ENCODE measurements at regions not wholly inside any gene's neighbourhood (a gene's known extent, or its start where the extent isn't known, plus 50 kb on each side); places are given as distances from the start of the nearest gene placed in this dataset.
"Not testable (repeated sequence)": the region's sequence is repeated elsewhere in the genome, so short reads cannot be mapped to it uniquely, and the experiment has no call there.

DNA sequence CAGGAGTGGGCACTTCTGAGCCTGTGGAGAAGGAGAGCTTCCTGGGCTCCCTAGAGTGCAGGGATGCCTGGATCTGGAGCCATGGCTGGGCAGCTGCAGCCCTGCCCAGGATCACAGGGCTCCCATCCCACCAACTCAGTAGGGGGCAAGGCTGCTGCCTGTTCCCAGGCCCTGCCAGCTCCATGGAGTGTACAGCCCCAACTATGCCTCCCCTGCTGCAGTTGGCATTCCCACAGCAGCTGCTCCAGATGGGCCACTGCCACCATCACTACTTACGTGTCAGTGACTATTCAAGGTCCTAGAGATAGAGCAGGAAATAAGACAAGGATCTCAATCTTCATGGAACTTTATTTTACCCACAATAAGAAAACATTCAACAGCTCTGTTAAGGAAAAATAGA is 107.1 kb upstream of the TNPO1 start:
- DNase-seq (ENCODE audit: extremely low spot score) = no peak
- TF ChIP-seq SP1 (IDR thresholded peaks at IDR 0.05) = no peak
- CTCF ChIA-PET = no interaction called here
- POLR2A ChIA-PET = no interaction called here

DNA sequence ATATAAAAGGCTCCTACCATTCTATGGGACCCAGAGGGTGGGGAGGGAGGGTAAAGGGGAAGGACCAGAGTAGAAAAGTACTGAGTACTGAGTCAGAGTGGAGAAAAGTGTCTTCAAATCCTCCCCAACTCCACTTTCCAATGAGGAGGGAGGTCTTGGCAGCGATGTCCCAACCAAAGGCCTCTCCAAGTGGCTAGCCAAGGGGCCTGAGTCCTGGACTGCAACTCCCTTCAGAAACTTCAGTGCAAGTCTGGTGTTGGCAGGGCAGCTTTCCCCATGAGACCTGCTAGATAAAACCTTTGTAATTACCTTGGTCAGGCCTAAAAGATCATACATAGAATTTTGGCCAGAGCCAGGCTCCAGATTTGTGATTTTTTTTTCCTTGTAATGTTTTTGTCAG is 111.3 kb upstream of the TNPO1 start:
- no peak for TF ChIP-seq FOXM1 (IDR thresholded peaks at IDR 0.05; ENCODE audit: borderline replicate concordance)
- no peak for TF ChIP-seq SUZ12 (IDR thresholded peaks at IDR 0.05)
- no peak for TF ChIP-seq BHLHE40 (IDR thresholded peaks at IDR 0.05; ENCODE audit: borderline replicate concordance)
- TF ChIP-seq ARNT (IDR thresholded peaks at IDR 0.05) = no peak
- TF ChIP-seq, protein P1, sequence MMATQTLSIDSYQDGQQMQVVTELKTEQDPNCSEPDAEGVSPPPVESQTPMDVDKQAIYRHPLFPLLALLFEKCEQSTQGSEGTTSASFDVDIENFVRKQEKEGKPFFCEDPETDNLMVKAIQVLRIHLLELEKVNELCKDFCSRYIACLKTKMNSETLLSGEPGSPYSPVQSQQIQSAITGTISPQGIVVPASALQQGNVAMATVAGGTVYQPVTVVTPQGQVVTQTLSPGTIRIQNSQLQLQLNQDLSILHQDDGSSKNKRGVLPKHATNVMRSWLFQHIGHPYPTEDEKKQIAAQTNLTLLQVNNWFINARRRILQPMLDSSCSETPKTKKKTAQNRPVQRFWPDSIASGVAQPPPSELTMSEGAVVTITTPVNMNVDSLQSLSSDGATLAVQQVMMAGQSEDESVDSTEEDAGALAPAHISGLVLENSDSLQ (IDR thresholded peaks at IDR 0.05) = no peak
- no peak for TF ChIP-seq L3MBTL2 (conservative IDR thresholded peaks at IDR 0.05)
- TF ChIP-seq SP1 (IDR thresholded peaks at IDR 0.05) = no peak
- no peak for TF ChIP-seq ELF4 (IDR thresholded peaks at IDR 0.05)
- no peak for TF ChIP-seq NFRKB (IDR thresholded peaks at IDR 0.05)
- TF ChIP-seq ZNF384 (IDR thresholded peaks at IDR 0.05) = no peak
- ChIA-PET POLR2A (no interaction called here), CTCF (no interaction called here)
- DNase-seq (ENCODE audit: extremely low spot score) = no peak

DNA sequence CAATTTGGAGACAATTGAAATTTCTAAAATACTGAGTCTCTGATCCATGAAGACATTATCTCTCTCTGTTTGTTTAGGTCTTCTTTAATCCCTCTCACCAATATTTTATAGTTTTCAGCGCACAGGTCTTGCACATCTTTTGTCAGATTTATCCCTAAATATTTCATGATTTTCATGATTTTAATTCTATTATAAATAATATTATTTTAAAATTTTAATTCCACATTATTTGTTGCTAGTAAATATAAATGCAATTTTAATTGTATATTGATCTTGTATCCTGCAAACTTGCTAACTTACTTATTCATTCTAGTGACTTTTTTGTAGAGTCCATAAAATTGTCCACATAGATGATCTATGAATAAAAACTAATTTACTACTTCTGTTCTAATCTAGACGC is 112.6 kb upstream of the TNPO1 start:
- CTCF ChIA-PET = no interaction called here
- no peak for TF ChIP-seq LEF1 (IDR thresholded peaks at IDR 0.05; ENCODE audit: borderline replicate concordance)
- TF ChIP-seq CTBP1 (IDR thresholded peaks at IDR 0.05; ENCODE audit: borderline replicate concordance) = no peak
- no peak for TF ChIP-seq L3MBTL2 (conservative IDR thresholded peaks at IDR 0.05)
- no peak for TF ChIP-seq ELF4 (IDR thresholded peaks at IDR 0.05)
- POLR2A ChIA-PET = no interaction called here

DNA sequence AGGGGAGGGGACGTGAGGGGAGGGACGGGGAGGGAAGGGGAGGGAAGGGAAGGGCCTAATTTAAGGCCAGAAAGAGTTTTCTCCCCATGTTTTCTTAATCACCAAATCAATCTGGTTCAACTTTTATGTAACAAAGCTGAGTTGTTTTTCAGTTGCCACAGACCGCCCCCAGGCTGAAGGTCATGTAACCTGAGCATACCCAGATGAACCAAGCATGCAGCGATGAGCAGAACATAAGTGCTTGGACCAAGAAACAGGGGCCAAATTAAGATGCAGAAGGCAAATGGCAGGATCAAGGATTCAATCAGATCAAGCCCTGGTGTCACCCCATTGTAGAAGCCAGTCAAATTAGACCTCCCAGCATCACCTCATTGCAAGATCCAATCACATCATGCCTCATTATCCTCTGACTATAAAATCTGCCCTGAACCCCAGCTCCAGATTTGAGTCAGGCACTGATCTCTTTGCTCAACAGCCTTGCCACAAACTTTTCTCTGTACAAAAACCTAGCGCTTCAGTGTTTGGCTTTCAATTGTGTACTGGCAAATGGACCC is 113.5 kb upstream of the TNPO1 start:
- ChIA-PET POLR2A (no interaction called here), CTCF (no interaction called here)
- DNase-seq (ENCODE audit: extremely low spot score) = no peak
- TF ChIP-seq SP1 (IDR thresholded peaks at IDR 0.05) (no peak), FOXK2 (IDR thresholded peaks at IDR 0.05) (no peak), HDGF (IDR thresholded peaks at IDR 0.05; ENCODE audit: borderline replicate concordance) (no peak), TARDBP (IDR thresholded peaks at IDR 0.05) (no peak), BHLHE40 (IDR thresholded peaks at IDR 0.05; ENCODE audit: borderline replicate concordance) (no peak), FOXA1 (IDR thresholded peaks at IDR 0.05) (no peak), SUZ12 (IDR thresholded peaks at IDR 0.05) (no peak), ZNF384 (IDR thresholded peaks at IDR 0.05) (no peak), NFRKB (IDR thresholded peaks at IDR 0.05) (no peak), ELF4 (IDR thresholded peaks at IDR 0.05) (no peak), ARNT (IDR thresholded peaks at IDR 0.05) (no peak), FOXM1 (IDR thresholded peaks at IDR 0.05; ENCODE audit: borderline replicate concordance) (no peak), L3MBTL2 (conservative IDR thresholded peaks at IDR 0.05) (no peak), CTBP1 (IDR thresholded peaks at IDR 0.05; ENCODE audit: borderline replicate concordance) (no peak), LEF1 (IDR thresholded peaks at IDR 0.05; ENCODE audit: borderline replicate concordance) (no peak)
- TF ChIP-seq, protein P1 (IDR thresholded peaks at IDR 0.05) = no peak

More for the DNA sequence above, 112.6 kb upstream of the TNPO1 start:
- DNase-seq (ENCODE audit: extremely low spot score) = no peak

DNA sequence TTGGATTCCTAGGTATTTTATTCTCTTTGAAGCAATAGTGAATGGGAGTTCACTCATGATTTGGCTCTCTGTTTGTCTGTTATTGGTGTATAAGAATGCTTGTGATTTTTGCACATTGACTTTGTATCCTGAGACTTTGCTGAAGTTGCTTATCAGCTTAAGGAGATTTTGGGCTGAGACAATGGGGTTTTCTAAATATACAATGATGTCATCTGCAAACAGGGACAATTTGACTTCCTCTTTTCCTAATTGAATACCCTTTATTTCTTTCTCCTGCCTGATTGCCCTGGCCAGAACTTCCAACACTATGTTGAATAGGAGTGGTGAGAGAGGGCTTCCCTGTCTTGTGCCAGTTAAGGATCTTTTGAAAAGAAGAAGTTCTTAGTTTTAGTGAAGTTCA is 114.4 kb upstream of the TNPO1 start:
- POLR2A ChIA-PET; DNase-seq (ENCODE audit: extremely low spot score): not testable (repeated sequence)
- CTCF ChIA-PET = interaction anchor here (0.6 kb wide), 1 partner anchor 500 kb away, joined by 3 read pairs; no protein-coding TSS in a partner anchor

GRCh38 chr5:72698481-72698880 is 118.0 kb upstream of the TNPO1 start:
- CTCF ChIA-PET = no interaction called here
- TF ChIP-seq LEF1 (IDR thresholded peaks at IDR 0.05; ENCODE audit: borderline replicate concordance) (no peak), L3MBTL2 (conservative IDR thresholded peaks at IDR 0.05) (no peak), SUZ12 (IDR thresholded peaks at IDR 0.05) (no peak), BHLHE40 (IDR thresholded peaks at IDR 0.05; ENCODE audit: borderline replicate concordance) (no peak), FOXA1 (IDR thresholded peaks at IDR 0.05) (no peak), ZNF384 (IDR thresholded peaks at IDR 0.05) (no peak), ARNT (IDR thresholded peaks at IDR 0.05) (no peak), FOXM1 (IDR thresholded peaks at IDR 0.05; ENCODE audit: borderline replicate concordance) (no peak), CTBP1 (IDR thresholded peaks at IDR 0.05; ENCODE audit: borderline replicate concordance) (no peak)
- no peak for DNase-seq (ENCODE audit: extremely low spot score)
- POLR2A ChIA-PET = no interaction called here

DNA sequence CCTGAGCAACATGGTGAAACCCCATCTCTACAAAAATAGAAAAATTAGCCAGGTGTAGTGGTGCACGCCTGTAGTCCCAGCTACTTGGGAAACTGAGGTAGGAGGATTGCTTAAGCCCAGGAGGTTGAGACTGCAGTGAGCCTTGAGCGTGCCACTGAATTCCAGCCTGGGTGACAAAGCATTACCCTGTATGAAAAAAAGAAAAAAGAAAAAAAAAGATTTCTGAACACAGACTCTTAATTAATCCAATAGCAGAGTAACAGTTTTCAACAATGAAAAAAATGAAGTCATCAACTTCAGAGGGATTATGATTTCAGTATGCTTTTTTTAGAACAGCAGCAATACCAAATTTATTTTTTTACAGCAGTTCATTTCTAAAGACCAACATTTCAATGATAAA is 118.8 kb upstream of the TNPO1 start:
- no peak for DNase-seq (ENCODE audit: extremely low spot score)
- TF ChIP-seq SP1 (IDR thresholded peaks at IDR 0.05) (no peak), CTBP1 (IDR thresholded peaks at IDR 0.05; ENCODE audit: borderline replicate concordance) (no peak), ELF4 (IDR thresholded peaks at IDR 0.05) (no peak), HDGF (IDR thresholded peaks at IDR 0.05; ENCODE audit: borderline replicate concordance) (no peak), L3MBTL2 (conservative IDR thresholded peaks at IDR 0.05) (no peak), FOXA1 (IDR thresholded peaks at IDR 0.05) (no peak), BHLHE40 (IDR thresholded peaks at IDR 0.05; ENCODE audit: borderline replicate concordance) (no peak), ARNT (IDR thresholded peaks at IDR 0.05) (no peak), SUZ12 (IDR thresholded peaks at IDR 0.05) (no peak)
- TF ChIP-seq, protein P1 (IDR thresholded peaks at IDR 0.05) = no peak
- ChIA-PET POLR2A (no interaction called here), CTCF (no interaction called here)

Measured in HEK293T (cell line).